ENCODE measurements at regions not wholly inside any gene's neighbourhood (a gene's known extent, or its start where the extent isn't known, plus 50 kb on each side); places are given as distances from the start of the nearest gene placed in this dataset.

- H3K4me3 ChIP-seq (replicated peaks in 1 of 3; ENCODE audit: low read depth in 2 of 3, low read length in 3 of 3) = no peak overlapping the region
- Mint-ChIP-seq H3K4me1 (no peaks in the 10 kb centered on the region), H3K27me3 (ENCODE audit: low read depth in 3 of 3) (no peaks in the 10 kb centered on the region), H3K27ac (no peak overlapping the region), H3K36me3 (no peaks in the 10 kb centered on the region), H3K4me3 (no peak overlapping the region), H3K9me3 (peaks cover 0 to 6% (median 1%) of the 10 kb centered on the region in 7 donors)
- H3K9me3 ChIP-seq (replicated peaks in 1 of 2; ENCODE audit: control insufficient read depth in 1 of 2, insufficient read depth in 1 of 2, low read length in 2 of 2) = no peaks in the 10 kb centered on the region
- DNase-seq = no peak
- H3K79me2 ChIP-seq (ENCODE audit: insufficient read depth, low read length) = no peaks in the 10 kb centered on the region
- no peak overlapping the region for H3K9ac ChIP-seq (ENCODE audit: insufficient read depth, low read length, poor library complexity, severe bottlenecking)
- H3K4me1 ChIP-seq (ENCODE audit: control insufficient read depth in 1 of 2, insufficient read depth in 2 of 2, low read length in 2 of 2) = no peaks in the 10 kb centered on the region
- H3K36me3 ChIP-seq (replicated peaks in 1 of 2; ENCODE audit: control insufficient read depth in 1 of 2, insufficient read depth in 2 of 2, low read length in 2 of 2) = no peaks in the 10 kb centered on the region
- WGBS (ENCODE audit: insufficient coverage) = 100% methylated on average over 1 of the region's 2 CpGs
- no peaks in the 10 kb centered on the region for H3K27me3 ChIP-seq (ENCODE audit: control insufficient read depth in 2 of 2, insufficient read depth in 2 of 2, low read length in 2 of 2)
- no peak overlapping the region for H2AFZ ChIP-seq (ENCODE audit: insufficient read depth, low read depth, low read length, poor library complexity, severe bottlenecking)
- H3K4me2 ChIP-seq (replicated peaks; ENCODE audit: extremely low read depth, low read length, poor library complexity, severe bottlenecking) = no peak overlapping the region
- no peak overlapping the region for H3K27ac ChIP-seq (ENCODE audit: low read depth in 1 of 2, low read length in 2 of 2)
- H4K20me1 ChIP-seq (ENCODE audit: insufficient read depth, low read length) = no peaks in the 10 kb centered on the region
- intact Hi-C loops (cut with micrococcal nuclease) = no loop called here
- no peak for TF ChIP-seq CTCF (IDR thresholded peaks at IDR 0.05)
Observed at GRCh38 chr1:66468722-66469121, 65.2 kb upstream of the SGIP1 start.

- H3K79me2 ChIP-seq (ENCODE audit: insufficient read depth, low read length) = no peaks in the 10 kb centered on the region
- Mint-ChIP-seq H3K4me3 (no peak overlapping the region), H3K4me1 (no peaks in the 10 kb centered on the region), H3K27me3 (ENCODE audit: low read depth in 3 of 3) (no peaks in the 10 kb centered on the region), H3K27ac (peak overlapping the region in 1 of 7 donors; percentile 8), H3K36me3 (no peaks in the 10 kb centered on the region), H3K9me3 (peaks cover 2 to 15% (median 5%) of the 10 kb centered on the region in 7 donors)
- no peak for DNase-seq
- WGBS (ENCODE audit: insufficient coverage) = 60% methylated on average over 2 of the region's 2 CpGs
- intact Hi-C loops (cut with micrococcal nuclease) = no loop called here
- no peak overlapping the region for H3K4me3 ChIP-seq (replicated peaks in 1 of 3; ENCODE audit: low read depth in 2 of 3, low read length in 3 of 3)
- TF ChIP-seq CTCF (IDR thresholded peaks at IDR 0.05) = no peak
- H4K20me1 ChIP-seq (ENCODE audit: insufficient read depth, low read length) = no peaks in the 10 kb centered on the region
- H3K9ac ChIP-seq (ENCODE audit: insufficient read depth, low read length, poor library complexity, severe bottlenecking) = no peak overlapping the region
- H2AFZ ChIP-seq (ENCODE audit: insufficient read depth, low read depth, low read length, poor library complexity, severe bottlenecking) = no peak overlapping the region
- no peaks in the 10 kb centered on the region for H3K36me3 ChIP-seq (replicated peaks in 1 of 2; ENCODE audit: control insufficient read depth in 1 of 2, insufficient read depth in 2 of 2, low read length in 2 of 2)
- H3K27ac ChIP-seq (ENCODE audit: low read depth in 1 of 2, low read length in 2 of 2) = no peak overlapping the region
- H3K4me2 ChIP-seq (replicated peaks; ENCODE audit: extremely low read depth, low read length, poor library complexity, severe bottlenecking) = no peak overlapping the region
- H3K4me1 ChIP-seq (ENCODE audit: control insufficient read depth in 1 of 2, insufficient read depth in 2 of 2, low read length in 2 of 2) = no peaks in the 10 kb centered on the region
- peaks cover 0 to 7% of the 10 kb centered on the region in 2 donors for H3K9me3 ChIP-seq (replicated peaks in 1 of 2; ENCODE audit: control insufficient read depth in 1 of 2, insufficient read depth in 1 of 2, low read length in 2 of 2)
- H3K27me3 ChIP-seq (ENCODE audit: control insufficient read depth in 2 of 2, insufficient read depth in 2 of 2, low read length in 2 of 2) = no peaks in the 10 kb centered on the region
Observed at GRCh38 chr1:66475940-66476339, 58.0 kb upstream of the SGIP1 start.
